GM19452 (cell line): ENCODE measurements at regions not wholly inside any gene's neighbourhood (a gene's known extent, or its start where the extent isn't known, plus 50 kb on each side); places are given as distances from the start of the nearest gene placed in this dataset.

ENCODE experiments used
- ATAC-seq: cut with Tn5 transposase; IDR thresholded peaks from one replicate; pipeline ENCODE4 v1.9.1; 2021; ENCODE audit not compliant: unreplicated experiment

GRCh38 chr2:20559277-20559676, 91.6 kb downstream of the HS1BP3 start:
- ATAC-seq: no peak

- no peak for ATAC-seq
Observed at GRCh38 chr2:20560011-20560410, 90.9 kb downstream of the HS1BP3 start.

GRCh38 chr2:20560891-20561636, 89.8 kb downstream of the HS1BP3 start:
- no peak for ATAC-seq

GRCh38 chr2:20561637-20562454, 89.1 kb downstream of the HS1BP3 start:
- ATAC-seq: no peak

GRCh38 chr2:20562540-20563225, 88.2 kb downstream of the HS1BP3 start:
- no peak for ATAC-seq

- ATAC-seq: no peak
Observed at GRCh38 chr2:20563251-20563650, 87.6 kb downstream of the HS1BP3 start.

- ATAC-seq: no peak
Observed at GRCh38 chr2:20563833-20564232, 87.1 kb downstream of the HS1BP3 start.

- ATAC-seq: no peak
Observed at GRCh38 chr2:20565101-20565622, 85.7 kb downstream of the HS1BP3 start.

GRCh38 chr2:20565623-20566236, 85.2 kb downstream of the HS1BP3 start:
- ATAC-seq: no peak

GRCh38 chr2:20566331-20566730, 84.6 kb downstream of the HS1BP3 start:
- ATAC-seq: no peak

GRCh38 chr2:20567159-20567925, 83.6 kb downstream of the HS1BP3 start:
- no peak for ATAC-seq
